Activated CD4-positive, alpha-beta T cell treated with anti-CD3 and anti-CD28 coated beads, Interleukin-2, Interleukin-6, amounts not matched to agents 100 ng/mL and 50 ng/mL, durations not matched to agents 16 hours and 8 hours (primary cell): ENCODE measurements at regions not wholly inside any gene's neighbourhood (a gene's known extent, or its start where the extent isn't known, plus 50 kb on each side); places are given as distances from the start of the nearest gene placed in this dataset.
"Not testable (repeated sequence)": the region's sequence is repeated elsewhere in the genome, so short reads cannot be mapped to it uniquely, and the experiment has no call there.

Experiments
- DNase-seq: peaks from one replicate; pipeline ENCODE4 v3.0.0-alpha.2; 2020

DNA sequence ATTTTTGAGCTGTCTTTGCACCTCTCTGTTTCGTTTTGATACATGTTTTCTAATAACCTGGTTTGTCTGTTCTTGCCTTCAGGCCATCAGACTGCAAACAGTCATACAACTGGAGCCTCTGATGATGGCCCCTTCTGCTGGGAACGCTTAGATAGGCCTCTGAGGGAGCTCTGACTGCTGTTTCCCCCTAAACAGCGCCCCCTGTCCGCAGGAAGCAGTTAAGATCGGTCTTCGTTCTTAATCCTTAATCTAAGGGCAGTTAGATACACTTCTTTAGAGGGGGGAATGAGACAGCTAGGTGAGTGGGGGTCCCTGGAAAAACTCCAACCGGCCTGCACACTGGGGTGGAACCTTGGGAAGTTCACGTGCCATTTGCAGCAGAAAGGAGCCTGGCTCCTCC is 1338.8 kb upstream of the SEL1L start:
- DNase-seq: no peak

DNA sequence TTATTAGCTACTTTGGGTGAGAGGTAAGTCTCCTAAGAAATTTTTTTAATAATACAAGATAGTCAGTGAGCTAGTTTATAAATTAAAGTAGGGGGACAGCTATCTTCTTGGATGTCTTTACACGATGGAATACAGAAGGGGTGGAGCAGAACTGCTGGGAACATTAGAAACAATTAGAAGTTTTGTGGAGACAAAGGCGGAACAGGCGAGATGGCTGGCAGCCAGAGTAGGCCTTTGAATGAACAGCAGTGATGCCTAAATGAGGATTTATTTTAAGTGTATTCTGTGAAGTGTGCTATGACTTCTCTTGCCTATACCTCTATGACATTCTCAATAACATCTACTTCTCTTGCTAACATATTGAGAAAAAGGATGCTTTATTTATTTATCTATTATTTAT is 1345.3 kb upstream of the SEL1L start:
- DNase-seq: no peak

GRCh38 chr14:82879949-82880535 is 1346.4 kb upstream of the SEL1L start:
- DNase-seq: no peak

GRCh38 chr14:82886670-82887069 is 1353.0 kb upstream of the SEL1L start:
- no peak for DNase-seq

DNA sequence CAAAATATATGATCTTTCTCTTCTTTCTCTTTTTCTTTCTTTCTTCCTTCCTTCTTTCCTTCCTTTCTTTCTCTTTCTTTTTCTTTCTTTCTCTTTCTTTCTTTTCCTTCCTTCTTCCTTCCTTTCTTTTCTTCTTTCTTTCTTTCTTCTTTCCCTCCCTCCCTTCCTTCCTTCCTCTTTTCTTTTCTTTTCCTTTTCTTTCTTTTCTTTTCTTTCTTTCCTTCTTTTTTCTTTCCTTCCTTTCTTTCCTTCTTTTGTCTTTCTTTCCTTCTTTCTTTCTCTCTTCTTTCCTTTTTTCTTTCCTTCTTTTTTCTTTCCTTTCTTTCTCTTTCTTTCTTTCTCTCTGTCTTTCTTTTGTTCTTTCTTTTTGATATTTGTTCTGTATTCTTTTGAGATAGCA is 1356.0 kb upstream of the SEL1L start:
- no peak for DNase-seq

DNA sequence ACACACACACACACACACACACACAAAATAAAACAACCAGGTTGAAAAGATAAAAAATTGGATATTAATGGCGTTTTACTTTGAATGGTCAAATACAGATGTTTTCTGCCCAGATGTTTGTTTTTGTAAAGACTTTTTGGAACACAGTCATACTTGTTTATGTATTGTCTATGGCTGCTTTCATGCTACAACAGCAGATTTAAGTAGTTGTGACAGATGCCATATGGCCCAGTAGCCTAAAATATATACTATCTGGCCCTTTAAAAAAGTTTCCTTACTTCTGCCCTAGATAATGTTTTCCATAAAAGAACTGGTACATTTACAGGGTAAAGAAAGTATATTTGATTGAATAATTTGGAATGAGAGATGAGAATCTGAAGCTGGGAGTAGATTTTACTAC is 1362.8 kb upstream of the SEL1L start:
- no peak for DNase-seq

DNA sequence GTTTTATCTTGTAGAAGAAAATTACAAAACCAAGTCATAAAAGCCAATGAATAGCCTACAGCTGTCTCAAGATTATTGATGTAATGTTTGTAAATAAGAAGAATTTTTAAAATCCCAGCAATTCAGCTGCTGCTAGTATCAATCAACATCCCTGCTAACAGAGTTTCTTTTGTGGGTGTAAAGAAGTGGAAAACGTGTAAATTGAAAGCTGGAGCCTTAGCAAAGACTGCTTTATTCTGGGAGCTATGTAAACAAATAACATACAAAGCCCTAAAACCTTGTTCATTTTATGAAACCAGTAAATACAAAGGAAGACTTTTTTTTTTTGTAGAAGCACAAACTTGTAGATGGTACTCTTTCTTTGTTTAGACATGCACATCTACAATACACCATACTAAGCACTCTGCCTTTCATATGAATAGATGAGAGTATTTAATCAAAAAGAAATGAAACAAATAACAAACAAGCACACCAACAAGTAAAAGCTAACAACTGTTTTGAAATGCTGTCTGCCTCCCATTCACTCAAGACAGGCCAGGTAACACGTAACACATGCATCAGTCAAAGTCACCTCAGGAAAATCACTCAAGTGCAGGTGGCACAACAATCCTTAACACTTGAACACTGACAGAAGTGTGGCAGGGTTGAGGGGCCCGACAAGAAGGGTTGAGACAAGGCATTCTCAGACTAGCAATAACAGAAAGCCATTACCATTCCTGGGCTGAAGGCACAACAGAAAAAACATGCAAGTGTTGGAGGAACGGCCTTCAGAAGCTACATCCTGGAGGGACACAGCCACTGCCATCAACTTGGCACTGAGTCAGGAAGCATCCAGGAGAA is 1364.0 kb upstream of the SEL1L start:
- no peak for DNase-seq

DNA sequence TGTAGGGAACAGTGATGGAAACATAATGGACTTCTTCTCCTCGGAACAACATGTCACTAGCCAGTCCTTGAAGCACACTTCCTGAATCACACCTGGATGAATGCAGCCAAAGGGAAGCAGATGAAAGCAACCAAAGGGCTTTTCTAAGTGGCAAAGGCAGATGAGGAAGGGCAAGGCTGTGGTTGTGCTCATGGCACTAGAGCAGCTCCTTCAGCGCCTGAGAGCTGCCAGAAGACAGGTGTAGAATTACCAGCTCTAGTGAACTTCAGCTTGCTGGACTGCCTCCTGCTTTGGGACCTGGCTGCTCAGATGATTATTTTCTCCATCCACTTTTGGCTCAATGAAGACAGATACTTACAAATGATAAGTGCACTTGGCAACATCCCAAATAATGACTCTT is 1372.1 kb upstream of the SEL1L start:
- no peak for DNase-seq

DNA sequence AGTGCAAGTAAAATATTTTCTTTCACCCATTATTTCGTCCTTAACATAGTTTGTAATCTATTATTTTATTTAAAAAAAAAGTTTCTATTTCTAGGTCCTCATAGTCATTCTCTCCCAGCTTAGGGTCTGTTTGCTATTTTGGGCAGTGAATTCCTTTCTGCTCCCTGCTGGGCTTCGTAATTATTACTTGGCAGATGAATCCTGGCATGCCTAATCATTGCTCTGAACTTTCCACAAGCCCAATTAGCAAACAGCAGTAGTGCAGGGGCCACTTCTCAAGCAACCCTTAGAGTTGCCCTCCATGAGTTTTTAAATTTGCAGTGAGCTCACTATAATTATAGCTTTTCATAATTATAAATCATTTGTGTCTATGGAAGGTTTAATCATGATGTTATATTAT is 1378.3 kb upstream of the SEL1L start:
- DNase-seq: no peak

- no peak for DNase-seq
These were observed 1379.7 kb upstream of the SEL1L start for GRCh38 chr14:82913396-82913795.

GRCh38 chr14:82915381-82915780 is 1381.7 kb upstream of the SEL1L start:
- DNase-seq: no peak

DNA sequence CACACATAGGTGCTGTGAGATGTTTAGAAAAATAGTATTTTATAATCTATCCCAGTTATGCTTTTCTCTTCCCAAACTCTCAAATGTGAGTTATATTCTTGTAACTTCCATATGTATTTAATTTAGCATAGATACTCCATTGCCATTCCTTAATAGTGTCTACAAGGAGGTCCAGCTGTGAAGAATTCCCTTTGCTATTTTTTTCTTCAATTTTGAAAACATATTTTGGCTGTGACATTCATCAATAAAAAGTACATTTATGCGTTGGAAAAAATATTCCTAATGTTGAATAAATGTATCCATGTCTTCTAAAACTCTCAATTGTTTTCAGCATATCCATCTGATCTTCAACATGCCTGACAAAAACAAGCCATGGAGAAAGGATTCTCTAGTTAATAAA is 1402.0 kb upstream of the SEL1L start:
- DNase-seq: no peak

DNA sequence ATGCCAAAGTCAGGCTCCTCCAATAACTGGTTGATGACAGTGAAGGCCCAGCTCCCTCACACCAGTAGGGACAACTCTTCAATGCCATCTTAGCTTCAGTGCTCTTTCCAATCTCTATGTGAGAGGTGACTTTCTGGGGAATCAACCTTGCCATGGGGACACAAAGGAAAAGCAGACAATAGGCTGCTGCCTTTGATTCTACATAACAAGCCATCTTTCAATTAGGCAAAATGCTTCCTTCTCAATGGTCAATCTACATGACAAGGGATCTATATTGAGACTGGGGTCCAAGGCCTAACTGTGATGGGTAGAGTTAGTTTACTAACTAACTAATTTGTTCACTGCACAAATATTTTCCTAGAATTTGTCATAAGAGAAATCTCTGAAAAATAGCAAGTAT is 1417.5 kb upstream of the SEL1L start:
- DNase-seq: no peak

DNA sequence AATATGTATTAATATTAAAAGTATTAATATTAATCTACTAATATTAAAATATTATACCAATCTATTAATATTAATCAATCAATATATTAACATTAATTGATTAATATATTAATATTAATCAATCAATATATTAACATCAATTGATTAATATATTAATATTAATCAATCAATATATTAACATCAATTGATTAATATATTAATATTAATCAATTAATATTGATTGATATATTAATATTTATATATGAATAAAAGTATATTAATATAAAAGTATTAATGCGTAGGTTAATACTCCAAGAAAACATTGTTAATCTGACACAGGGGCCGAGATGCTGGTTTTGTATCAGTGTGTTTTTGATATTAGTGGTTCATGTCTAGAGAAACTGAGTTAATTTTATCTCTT is 1430.1 kb upstream of the SEL1L start:
- DNase-seq: no peak

- DNase-seq: no peak
These were observed 1454.0 kb upstream of the SEL1L start for GRCh38 chr14:82987502-82988124.

GRCh38 chr14:82994547-82994946 is 1460.9 kb upstream of the SEL1L start:
- not testable (repeated sequence) for DNase-seq

GRCh38 chr14:82999802-83000201 is 1466.1 kb upstream of the SEL1L start:
- DNase-seq: no peak

- DNase-seq: no peak
These were observed 1470.9 kb upstream of the SEL1L start for GRCh38 chr14:83004456-83005006.

- no peak for DNase-seq
These were observed 1472.5 kb upstream of the SEL1L start for GRCh38 chr14:83006121-83006670.

GRCh38 chr14:83007052-83007451 is 1473.4 kb upstream of the SEL1L start:
- DNase-seq: not testable (repeated sequence)

DNA sequence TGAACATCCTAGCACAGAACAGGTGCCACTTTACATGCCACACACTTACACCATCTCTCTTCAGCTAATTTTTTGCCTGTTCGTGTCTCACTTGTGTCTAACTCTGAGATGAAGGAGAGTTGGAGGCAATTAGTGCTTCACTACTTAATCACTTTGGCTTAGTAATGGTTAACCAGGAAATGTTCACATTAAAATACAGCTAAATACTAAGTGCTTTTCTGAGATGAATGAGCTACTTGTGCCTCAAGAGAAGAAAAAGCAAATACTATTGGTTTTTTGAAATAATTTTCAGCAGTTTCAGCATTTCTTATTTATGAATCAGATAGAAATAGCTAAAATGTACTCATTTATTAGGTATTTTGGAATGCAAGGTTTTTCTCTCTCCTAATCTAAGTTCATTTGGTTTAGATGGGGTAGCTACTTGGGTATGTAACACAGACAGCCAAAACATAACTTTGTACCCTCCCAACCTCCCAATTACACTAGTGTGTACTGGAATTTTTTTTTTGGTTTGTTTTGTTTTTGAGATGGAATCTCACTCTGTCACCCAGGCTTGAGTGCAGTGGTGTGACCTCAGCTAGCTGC is 1474.1 kb upstream of the SEL1L start:
- no peak for DNase-seq

DNA sequence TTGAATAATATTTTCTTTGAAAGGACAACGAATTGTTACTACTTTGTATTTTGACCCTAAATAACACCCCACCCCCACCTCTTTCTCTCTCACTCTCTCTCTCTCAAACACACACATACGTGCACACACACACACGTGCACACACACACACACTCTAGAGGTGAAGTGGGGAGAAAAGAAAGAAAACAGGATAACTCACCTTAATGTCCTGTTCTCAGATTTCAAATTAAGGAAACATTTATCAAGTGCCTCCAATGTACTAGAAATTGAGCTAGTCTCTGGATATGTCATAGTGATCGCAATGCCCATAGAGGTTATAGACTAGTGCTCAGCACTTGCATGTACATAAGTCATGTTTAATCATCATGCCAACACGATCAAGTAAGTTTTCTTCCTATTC is 1483.6 kb upstream of the SEL1L start:
- DNase-seq: no peak

DNA sequence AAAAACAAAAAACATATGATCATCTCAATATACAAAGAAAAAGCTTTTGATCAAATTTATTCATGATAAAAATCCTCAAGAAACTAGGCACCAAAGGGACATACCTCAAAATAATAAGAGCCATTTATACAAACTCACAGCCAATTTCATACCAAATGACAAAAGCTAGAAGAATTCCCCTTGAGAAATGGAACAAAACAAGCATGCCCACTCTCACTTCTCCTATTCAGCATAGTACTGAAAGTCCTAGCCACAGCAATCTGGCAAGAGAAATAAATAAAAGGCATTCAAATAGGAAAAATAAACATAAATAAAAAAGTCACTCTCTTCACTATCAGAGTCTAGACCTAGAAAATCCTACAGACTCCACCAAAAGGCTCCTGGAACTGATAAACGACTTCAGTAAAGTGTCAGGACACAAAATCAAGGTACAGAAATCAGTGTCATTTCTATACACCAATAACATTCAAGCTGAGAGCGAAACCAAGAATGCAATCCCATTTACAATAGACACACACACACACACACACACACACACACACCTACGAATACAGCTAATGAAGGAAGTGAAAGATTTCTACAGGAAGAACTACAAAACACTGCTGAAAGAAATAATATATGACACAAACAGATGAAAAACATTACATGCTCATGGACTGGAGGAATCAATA is 1486.2 kb upstream of the SEL1L start:
- no peak for DNase-seq
